IMR-90 (cell line): ENCODE measurements at regions not wholly inside any gene's neighbourhood (a gene's known extent, or its start where the extent isn't known, plus 50 kb on each side); places are given as distances from the start of the nearest gene placed in this dataset.

Source experiments
- BHLHE40 ChIP-seq: fragments of 150-350 bp; IDR thresholded peaks from 2 replicates; pipeline ENCODE4 v1.6.1; 2016; ENCODE audit warnings: mild to moderate bottlenecking, low read depth, low read length
- CEBPB ChIP-seq: IDR thresholded peaks from 2 replicates; pipeline ENCODE4 v1.6.1; 2012; ENCODE audit warnings: low read depth, low read length, improper control_type of control experiment
- POLR2A ChIP-seq: IDR thresholded peaks from 2 replicates; pipeline ENCODE4 v1.6.1; 2012; ENCODE audit warnings: mild to moderate bottlenecking, low read depth, low read length
- RFX5 ChIP-seq: IDR thresholded peaks from 2 replicates; pipeline ENCODE4 v1.8.0; 2012; ENCODE audit warnings: low read depth, mild to moderate bottlenecking, low read length, moderate library complexity
- TF ChIP-seq, protein P1 (sequence below): conservative IDR thresholded peaks from 2 replicates; pipeline ENCODE4 v1.5.1; 2012; ENCODE audit warnings: mild to moderate bottlenecking, low read depth, low read length, improper control_type of control experiment

- TF ChIP-seq POLR2A, result no peak
- TF ChIP-seq RFX5, result no peak
- TF ChIP-seq BHLHE40, result no peak
- TF ChIP-seq, protein P1, sequence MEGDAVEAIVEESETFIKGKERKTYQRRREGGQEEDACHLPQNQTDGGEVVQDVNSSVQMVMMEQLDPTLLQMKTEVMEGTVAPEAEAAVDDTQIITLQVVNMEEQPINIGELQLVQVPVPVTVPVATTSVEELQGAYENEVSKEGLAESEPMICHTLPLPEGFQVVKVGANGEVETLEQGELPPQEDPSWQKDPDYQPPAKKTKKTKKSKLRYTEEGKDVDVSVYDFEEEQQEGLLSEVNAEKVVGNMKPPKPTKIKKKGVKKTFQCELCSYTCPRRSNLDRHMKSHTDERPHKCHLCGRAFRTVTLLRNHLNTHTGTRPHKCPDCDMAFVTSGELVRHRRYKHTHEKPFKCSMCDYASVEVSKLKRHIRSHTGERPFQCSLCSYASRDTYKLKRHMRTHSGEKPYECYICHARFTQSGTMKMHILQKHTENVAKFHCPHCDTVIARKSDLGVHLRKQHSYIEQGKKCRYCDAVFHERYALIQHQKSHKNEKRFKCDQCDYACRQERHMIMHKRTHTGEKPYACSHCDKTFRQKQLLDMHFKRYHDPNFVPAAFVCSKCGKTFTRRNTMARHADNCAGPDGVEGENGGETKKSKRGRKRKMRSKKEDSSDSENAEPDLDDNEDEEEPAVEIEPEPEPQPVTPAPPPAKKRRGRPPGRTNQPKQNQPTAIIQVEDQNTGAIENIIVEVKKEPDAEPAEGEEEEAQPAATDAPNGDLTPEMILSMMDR, result no peak
- TF ChIP-seq CEBPB, result no peak
Measured at GRCh38 chr5:102077920-102078319, 218.2 kb downstream of the SLCO4C1 start.
